Activated CD4-positive, alpha-beta T cell treated with anti-CD3 and anti-CD28 coated beads for 4 hours (primary cell): ENCODE measurements at regions not wholly inside any gene's neighbourhood (a gene's known extent, or its start where the extent isn't known, plus 50 kb on each side); places are given as distances from the start of the nearest gene placed in this dataset.

Experiments used
- DNase-seq, 2 donors: peaks; one replicate each; pipeline ENCODE4 v3.0.0-alpha.2; 2020

GRCh38 chr2:6359964-6360363 lies 505.7 kb downstream of the CMPK2 start:
- no peak for DNase-seq

DNA sequence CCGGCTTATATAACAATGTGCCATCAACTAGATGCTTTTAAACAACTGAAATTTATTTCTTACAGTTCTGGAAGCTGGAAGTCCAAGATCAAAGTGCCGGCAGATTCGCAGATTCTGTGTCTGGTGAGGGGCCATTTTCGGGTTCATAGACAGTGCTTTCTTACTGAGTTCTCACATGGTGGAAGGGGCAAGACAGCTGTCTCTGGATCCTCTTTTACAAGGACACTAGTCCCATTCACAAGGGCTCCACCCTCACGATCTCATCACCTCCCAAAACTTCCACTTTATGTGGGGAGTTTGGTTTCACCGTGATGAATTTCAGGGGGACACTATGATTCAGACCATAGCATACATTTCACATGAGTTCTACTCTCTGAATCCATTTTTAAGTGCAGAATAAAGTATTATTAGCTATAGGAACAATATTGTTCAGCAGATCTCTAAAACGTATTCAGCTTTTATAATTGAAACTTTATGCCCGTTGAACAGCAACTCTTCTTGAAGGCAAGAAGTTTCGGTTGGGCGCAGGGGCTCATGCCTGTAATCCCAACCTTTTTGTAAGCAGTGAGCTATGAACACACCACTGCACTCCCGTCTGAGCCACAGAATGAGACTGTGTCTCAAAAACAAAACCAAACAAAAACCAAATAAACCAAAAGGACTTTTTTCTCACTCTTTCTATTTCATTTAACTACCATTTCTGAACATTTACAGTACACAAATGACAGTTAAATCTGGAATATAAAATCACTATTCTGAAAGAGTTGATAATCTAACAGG lies 502.8 kb downstream of the CMPK2 start:
- no peak for DNase-seq

GRCh38 chr2:6368281-6368680 lies 497.4 kb downstream of the CMPK2 start:
- DNase-seq: no peak

GRCh38 chr2:6369266-6369665 lies 496.4 kb downstream of the CMPK2 start:
- DNase-seq: no peak

DNA sequence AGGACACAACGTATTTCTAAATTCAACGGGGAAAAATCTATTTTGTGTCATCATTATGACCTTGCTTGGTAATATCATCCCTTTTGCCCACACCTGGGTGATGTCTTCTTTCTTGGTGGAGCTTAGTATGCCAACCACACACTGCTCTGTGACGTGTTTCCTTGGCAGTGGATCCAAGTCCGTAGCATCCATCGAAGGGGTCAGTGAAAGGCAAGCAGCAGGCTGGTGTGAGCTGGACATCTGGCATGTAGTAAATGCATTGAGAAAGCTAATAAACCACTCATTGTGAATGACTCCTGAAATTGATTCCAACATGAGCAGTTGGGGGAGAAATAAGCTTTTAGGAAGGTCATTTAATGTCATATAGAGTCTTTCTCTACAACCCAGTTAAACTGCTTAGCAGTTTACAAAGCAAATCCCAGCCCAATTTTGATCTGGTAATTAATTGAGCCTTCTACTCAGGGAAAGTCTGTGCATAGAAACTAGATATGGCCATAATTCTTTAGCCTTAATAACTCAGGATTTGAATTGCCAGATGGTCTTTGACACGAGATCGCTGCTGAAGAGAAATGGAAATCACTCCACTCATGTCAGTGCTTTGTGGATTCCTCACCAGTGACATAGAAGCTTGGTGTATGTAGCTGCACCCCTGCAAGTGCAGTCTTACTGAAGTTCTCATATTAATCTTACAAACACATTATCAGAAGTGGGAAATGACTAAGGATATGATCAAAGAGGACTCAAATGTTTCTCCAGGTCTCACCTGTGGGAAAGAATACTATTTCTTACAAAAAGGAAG lies 494.8 kb downstream of the CMPK2 start:
- no peak for DNase-seq

DNA sequence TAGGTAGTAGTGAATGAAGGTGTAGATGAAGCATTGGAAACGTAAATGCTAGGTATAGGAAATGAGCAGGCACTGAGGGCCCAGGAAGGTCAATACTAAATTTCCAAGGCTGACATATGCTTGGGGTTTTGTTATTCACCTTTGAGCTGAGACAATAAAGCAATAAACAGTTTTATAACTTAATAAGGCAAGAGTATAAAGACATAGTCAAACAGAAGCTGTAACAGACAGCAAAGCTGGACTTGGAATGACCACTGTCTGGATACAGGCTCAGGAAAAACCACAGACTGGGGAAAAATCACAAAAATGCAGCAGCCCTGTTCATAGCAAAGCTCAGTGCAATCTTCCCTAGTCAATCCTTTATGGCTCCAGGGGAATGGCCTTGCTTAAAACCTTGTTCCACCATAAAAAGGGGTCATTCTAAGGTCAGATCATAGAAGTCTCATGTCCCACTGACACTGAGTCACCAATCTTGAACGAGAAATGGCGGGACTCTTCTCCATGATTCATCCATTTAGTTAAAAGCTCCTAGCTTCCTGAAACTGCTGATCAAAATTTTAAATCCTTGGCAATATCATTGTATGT lies 493.3 kb downstream of the CMPK2 start:
- DNase-seq: no peak

DNA sequence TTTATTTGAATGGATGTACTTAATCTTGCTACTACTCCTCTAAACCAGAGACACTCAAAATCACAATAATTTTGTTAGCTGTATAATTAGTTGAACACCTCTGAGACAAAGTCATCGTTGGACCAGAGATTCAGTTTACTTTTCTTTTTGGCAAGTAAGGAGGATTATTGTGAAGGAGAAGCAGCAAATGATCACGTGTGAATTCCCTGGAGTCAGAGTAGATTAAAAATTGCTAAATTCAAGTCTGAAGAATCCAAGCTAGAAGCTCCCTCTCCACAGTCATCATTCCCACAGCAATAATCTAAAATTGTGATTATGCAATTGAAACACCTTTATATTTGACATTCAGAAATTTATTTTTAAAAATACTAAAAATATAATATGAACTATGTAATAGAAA lies 484.4 kb downstream of the CMPK2 start:
- DNase-seq: no peak

- no peak for DNase-seq
These were observed 481.4 kb downstream of the CMPK2 start for GRCh38 chr2:6384341-6384740.

GRCh38 chr2:6392354-6392753 lies 473.4 kb downstream of the CMPK2 start:
- no peak for DNase-seq

GRCh38 chr2:6392966-6393365 lies 472.7 kb downstream of the CMPK2 start:
- DNase-seq: no peak

GRCh38 chr2:6393819-6394218 lies 471.9 kb downstream of the CMPK2 start:
- no peak for DNase-seq

GRCh38 chr2:6394276-6394675 lies 471.4 kb downstream of the CMPK2 start:
- no peak for DNase-seq

DNA sequence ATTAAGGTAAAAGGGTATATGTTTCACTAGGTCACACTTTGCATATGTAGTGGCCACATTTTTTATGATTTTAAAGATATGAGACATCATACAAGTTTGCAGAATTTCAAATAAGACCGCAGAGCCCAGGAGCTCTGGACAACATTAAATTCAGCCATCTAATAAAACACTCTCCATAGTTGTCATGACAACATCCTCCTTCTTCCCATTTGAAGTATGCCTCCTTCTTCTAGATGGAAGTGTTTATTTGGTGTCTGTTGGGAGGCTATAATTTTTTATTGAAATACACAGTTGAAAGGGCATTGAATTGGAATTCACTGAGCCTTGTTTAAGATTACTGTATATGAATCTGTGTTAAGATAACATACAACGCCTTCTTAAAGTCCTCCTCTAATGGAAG lies 467.3 kb downstream of the CMPK2 start:
- no peak for DNase-seq

DNA sequence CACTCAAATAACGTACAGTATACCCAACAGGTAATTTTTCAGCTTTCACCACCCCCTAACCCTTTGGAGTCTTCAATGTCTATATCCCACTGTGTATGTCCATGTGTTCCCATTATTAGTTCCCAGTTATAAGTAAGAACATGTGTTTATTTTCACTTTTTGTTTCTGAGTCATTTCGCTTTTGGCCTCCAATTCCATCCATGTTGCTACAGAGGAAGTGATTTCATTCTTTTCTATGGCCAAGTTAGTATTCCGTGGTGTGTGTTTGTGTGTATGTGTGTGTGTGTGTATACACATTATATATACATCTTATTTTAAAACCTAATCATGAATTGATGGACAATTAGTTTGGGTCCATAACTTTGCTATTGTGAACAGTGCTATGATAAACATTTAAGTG lies 464.4 kb downstream of the CMPK2 start:
- DNase-seq: no peak

DNA sequence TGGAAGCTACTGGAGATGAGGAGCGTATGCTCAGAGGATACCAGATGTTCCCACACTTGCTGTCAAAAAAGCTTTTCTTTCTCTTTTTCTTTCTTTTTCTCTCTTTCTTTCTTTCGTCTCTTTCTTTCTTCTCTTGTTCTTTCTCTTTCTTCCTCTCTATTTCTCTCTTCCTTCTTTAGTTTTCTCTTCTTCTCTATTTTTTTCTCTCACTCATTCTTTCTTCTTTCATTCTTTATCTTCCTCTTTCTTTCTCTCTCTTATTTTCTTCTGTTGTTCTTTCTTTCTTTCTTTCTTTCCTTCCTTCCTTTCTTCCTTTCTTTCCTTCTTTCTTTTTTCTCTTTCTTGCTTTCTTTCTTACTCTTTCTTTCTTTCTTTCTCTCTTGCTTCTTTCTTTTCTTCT lies 457.6 kb downstream of the CMPK2 start:
- DNase-seq: no peak

GRCh38 chr2:6410313-6410712 lies 455.4 kb downstream of the CMPK2 start:
- no peak for DNase-seq

GRCh38 chr2:6412533-6413091 lies 453.1 kb downstream of the CMPK2 start:
- no peak for DNase-seq

DNA sequence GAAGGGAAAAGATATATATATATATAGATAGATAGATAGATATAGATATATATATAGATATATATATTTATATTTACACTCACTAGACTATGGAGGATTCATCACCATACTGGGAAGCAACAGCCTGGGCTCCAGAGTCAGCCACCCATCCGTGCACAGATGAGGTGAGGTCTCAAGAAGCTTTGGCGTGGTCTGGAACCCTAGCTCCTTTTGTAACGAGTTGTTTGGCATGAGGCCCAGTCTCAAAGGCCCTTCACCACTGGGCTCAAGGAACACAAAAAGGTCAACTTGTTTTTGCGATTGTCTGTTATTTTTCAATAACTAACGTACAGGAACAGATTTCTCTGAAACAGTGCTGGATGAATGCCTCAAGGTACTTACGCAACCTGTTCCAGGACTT lies 448.7 kb downstream of the CMPK2 start:
- no peak for DNase-seq

DNA sequence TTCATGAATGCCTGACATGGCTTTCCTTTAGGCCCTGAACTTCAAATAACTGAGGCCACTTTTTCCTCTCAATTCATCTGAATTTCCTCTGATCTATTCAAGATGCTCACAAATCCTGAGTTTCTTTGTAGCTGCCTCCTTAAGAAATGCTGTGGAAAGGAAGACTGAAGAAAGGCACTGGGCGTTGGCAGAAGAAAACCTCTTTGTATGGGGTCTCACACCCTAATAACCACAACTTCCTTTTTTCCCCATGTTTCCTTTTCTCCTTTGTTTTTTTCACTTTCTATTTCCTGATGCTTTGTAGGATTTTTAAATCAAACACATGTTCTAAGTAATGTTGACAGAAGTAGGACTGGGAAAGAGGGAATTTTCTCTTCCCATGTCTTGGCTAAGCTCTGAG lies 447.4 kb downstream of the CMPK2 start:
- DNase-seq: no peak

- no peak for DNase-seq
These were observed 444.5 kb downstream of the CMPK2 start for GRCh38 chr2:6421138-6421730.

DNA sequence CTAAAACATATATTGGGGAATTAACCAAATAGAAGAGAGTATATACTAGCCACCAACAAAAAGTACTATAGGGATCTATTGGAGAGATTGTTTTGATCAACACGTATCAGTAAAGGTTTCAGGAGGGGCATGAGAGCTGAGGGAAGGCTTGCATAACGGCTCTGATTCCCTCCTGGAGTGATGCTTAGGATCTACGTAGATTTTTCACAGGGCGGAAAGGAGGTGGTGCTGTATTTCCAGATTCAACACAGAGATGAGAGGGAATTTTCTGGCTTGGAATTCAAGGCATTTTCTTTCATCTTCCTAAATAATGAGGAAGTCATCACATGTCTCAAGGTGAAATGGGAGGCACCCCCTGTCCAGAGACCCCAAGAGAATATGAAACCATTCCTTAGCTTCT lies 443.8 kb downstream of the CMPK2 start:
- no peak for DNase-seq

DNA sequence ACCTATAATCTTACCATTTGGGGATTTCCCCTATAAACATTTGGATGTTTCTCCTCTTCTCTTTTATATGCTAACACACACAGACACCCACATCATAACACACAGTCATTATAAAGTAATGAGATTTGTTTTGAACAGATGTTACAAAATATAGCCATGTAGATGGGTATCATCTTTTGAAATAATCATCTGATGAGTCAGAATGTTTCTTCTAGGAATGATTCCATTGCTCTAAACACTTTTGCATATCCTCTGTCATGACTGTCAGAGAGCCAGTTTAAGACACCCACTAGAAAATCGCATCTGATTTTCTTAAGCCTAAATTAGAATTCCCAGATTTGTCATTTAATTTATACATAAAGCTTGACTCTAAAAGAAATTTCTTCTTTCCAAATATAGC lies 442.6 kb downstream of the CMPK2 start:
- no peak for DNase-seq

- DNase-seq: no peak
These were observed 441.8 kb downstream of the CMPK2 start for GRCh38 chr2:6423944-6424343.
